Adrenal gland (tissue), 5 donors: ENCODE measurements at regions not wholly inside any gene's neighbourhood (a gene's known extent, or its start where the extent isn't known, plus 50 kb on each side); places are given as distances from the start of the nearest gene placed in this dataset.

ENCODE experiments used
- CTCF ChIP-seq, 6 experiments: fragments of 450-650 bp in 4 of 6; fragments of 200-600 bp in 2 of 6; sonication (generic) in 1 of 6; IDR thresholded peaks; 1 replicate in 5 of 6; 2 replicates in 1 of 6; pipeline versions ENCODE4 v1.5.1 to v1.8.0; 2016 to 2021; ENCODE audit warnings: antibody characterized with exemption in 6 of 6, mild to moderate bottlenecking in 2 of 6, moderate library complexity in 1 of 6
- POLR2A ChIP-seq, 2 donors: fragments of 450-650 bp; IDR thresholded peaks; one replicate each; pipeline ENCODE4 v1.6.1; 2017; ENCODE audit warnings: antibody characterized with exemption in 2 of 2, mild to moderate bottlenecking in 2 of 2, moderate library complexity in 1 of 2
- donor health status: DM: no; HTN: no; CAD: no.

- TF ChIP-seq CTCF (IDR thresholded peaks at IDR 0.05) (no peak), POLR2A (IDR thresholded peaks at IDR 0.05) (no peak)
These were observed 82.5 kb upstream of the TNFRSF21 start for GRCh38 chr6:47392251-47392650.
